ENCODE measurements at regions not wholly inside any gene's neighbourhood (a gene's known extent, or its start where the extent isn't known, plus 50 kb on each side); places are given as distances from the start of the nearest gene placed in this dataset.
"Not testable (repeated sequence)": the region's sequence is repeated elsewhere in the genome, so short reads cannot be mapped to it uniquely, and the experiment has no call there.

- CTCF ChIA-PET = interaction anchor here (1.1 kb wide), 1 partner anchor 19 kb away, joined by 3 read pairs; no protein-coding TSS in a partner anchor
- Mint-ChIP-seq H3K4me3 (ENCODE audit: low read depth, unreplicated experiment) (no peak overlapping the region), H3K27ac (ENCODE audit: unreplicated experiment) (no peak overlapping the region)
Observed at GRCh38 chr14:36423430-36423829, 96.6 kb downstream of the NKX2-1 start.

GRCh38 chr14:36420149-36420687 lies 99.8 kb upstream of the MBIP start:
- no peak overlapping the region for H3K27ac Mint-ChIP-seq (ENCODE audit: unreplicated experiment)
- no peaks in the 10 kb centered on the region for H3K9me3 Mint-ChIP-seq (ENCODE audit: low read depth, unreplicated experiment)
- DNase-seq = no peak
- H3K36me3 Mint-ChIP-seq (ENCODE audit: insufficient read depth, unreplicated experiment) = no peaks in the 10 kb centered on the region
- peaks cover 33% of the 10 kb centered on the region for H3K27me3 Mint-ChIP-seq (ENCODE audit: unreplicated experiment)
- H3K4me3 Mint-ChIP-seq (ENCODE audit: low read depth, unreplicated experiment) = no peak overlapping the region
- no TSS peak for BruUV-seq (replicated peaks)
- TF ChIP-seq CTCF (IDR thresholded peaks at IDR 0.05; ENCODE audit: unreplicated experiment) = no peak
- H3K4me1 Mint-ChIP-seq (ENCODE audit: low read depth, unreplicated experiment) = no peaks in the 10 kb centered on the region
- intact Hi-C loops (cut with micrococcal nuclease; ENCODE audit: unreplicated experiment) = no loop called here
- CTCF ChIA-PET = no interaction called here

More at GRCh38 chr14:36423430-36423829, 96.6 kb downstream of the NKX2-1 start:
- no peaks in the 10 kb centered on the region for H3K9me3 Mint-ChIP-seq (ENCODE audit: low read depth, unreplicated experiment)
- H3K36me3 Mint-ChIP-seq (ENCODE audit: insufficient read depth, unreplicated experiment) = no peaks in the 10 kb centered on the region
- intact Hi-C loops (cut with micrococcal nuclease; ENCODE audit: unreplicated experiment) = no loop called here
- DNase-seq = no peak
- peaks cover 29% of the 10 kb centered on the region for H3K27me3 Mint-ChIP-seq (ENCODE audit: unreplicated experiment)
- no TSS peak for BruUV-seq (replicated peaks)
- no peaks in the 10 kb centered on the region for H3K4me1 Mint-ChIP-seq (ENCODE audit: low read depth, unreplicated experiment)
- no peak for TF ChIP-seq CTCF (IDR thresholded peaks at IDR 0.05; ENCODE audit: unreplicated experiment)

- no peaks in the 10 kb centered on the region for H3K36me3 Mint-ChIP-seq (ENCODE audit: insufficient read depth, unreplicated experiment)
- CTCF ChIA-PET = no interaction called here
- H3K9me3 Mint-ChIP-seq (ENCODE audit: low read depth, unreplicated experiment) = no peaks in the 10 kb centered on the region
- no peak for TF ChIP-seq CTCF (IDR thresholded peaks at IDR 0.05; ENCODE audit: unreplicated experiment)
- no peak overlapping the region for H3K4me3 Mint-ChIP-seq (ENCODE audit: low read depth, unreplicated experiment)
- peaks cover 33% of the 10 kb centered on the region for H3K27me3 Mint-ChIP-seq (ENCODE audit: unreplicated experiment)
- no peaks in the 10 kb centered on the region for H3K4me1 Mint-ChIP-seq (ENCODE audit: low read depth, unreplicated experiment)
- H3K27ac Mint-ChIP-seq (ENCODE audit: unreplicated experiment) = no peak overlapping the region
- BruUV-seq (replicated peaks) = no TSS peak
- intact Hi-C loops (cut with micrococcal nuclease; ENCODE audit: unreplicated experiment) = loop anchor here (10.0 kb wide), 1 partner anchor 96 kb away; no protein-coding TSS in a partner anchor
- no peak for DNase-seq
Observed at GRCh38 chr14:36418937-36419336, 98.5 kb upstream of the MBIP start.

- not testable (repeated sequence) for H3K27ac Mint-ChIP-seq (ENCODE audit: unreplicated experiment); H3K9me3 Mint-ChIP-seq (ENCODE audit: low read depth, unreplicated experiment)
Observed at GRCh38 chr14:36411951-36412350, 91.5 kb upstream of the MBIP start.

GRCh38 chr14:36408388-36408787 lies 88.0 kb upstream of the MBIP start:
- H3K27me3 Mint-ChIP-seq (ENCODE audit: unreplicated experiment) = peaks cover 34% of the 10 kb centered on the region
- peaks cover 5% of the 10 kb centered on the region for H3K9me3 Mint-ChIP-seq (ENCODE audit: low read depth, unreplicated experiment)
- no peak for TF ChIP-seq CTCF (IDR thresholded peaks at IDR 0.05; ENCODE audit: unreplicated experiment)
- no peak overlapping the region for H3K27ac Mint-ChIP-seq (ENCODE audit: unreplicated experiment)
- no peak for DNase-seq
- H3K36me3 Mint-ChIP-seq (ENCODE audit: insufficient read depth, unreplicated experiment) = no peaks in the 10 kb centered on the region
- CTCF ChIA-PET = interaction anchor here (0.6 kb wide), 1 partner anchor 165 kb away, joined by 3 read pairs; no protein-coding TSS in a partner anchor
- H3K4me1 Mint-ChIP-seq (ENCODE audit: low read depth, unreplicated experiment) = no peaks in the 10 kb centered on the region
- no peak overlapping the region for H3K4me3 Mint-ChIP-seq (ENCODE audit: low read depth, unreplicated experiment)
- no TSS peak for BruUV-seq (replicated peaks)
- intact Hi-C loops (cut with micrococcal nuclease; ENCODE audit: unreplicated experiment) = no loop called here

More at GRCh38 chr14:36411951-36412350, 91.5 kb upstream of the MBIP start:
- DNase-seq; H3K36me3 Mint-ChIP-seq (ENCODE audit: insufficient read depth, unreplicated experiment); H3K4me3 Mint-ChIP-seq (ENCODE audit: low read depth, unreplicated experiment); H3K4me1 Mint-ChIP-seq (ENCODE audit: low read depth, unreplicated experiment); BruUV-seq (replicated peaks); CTCF ChIA-PET: not testable (repeated sequence)
- H3K27me3 Mint-ChIP-seq (ENCODE audit: unreplicated experiment) = peaks cover 14% of the 10 kb centered on the region
- intact Hi-C loops (cut with micrococcal nuclease; ENCODE audit: unreplicated experiment) = loop anchor here (10.0 kb wide), 1 partner anchor 103 kb away; no protein-coding TSS in a partner anchor
